ENCODE measurements at regions not wholly inside any gene's neighbourhood (a gene's known extent, or its start where the extent isn't known, plus 50 kb on each side); places are given as distances from the start of the nearest gene placed in this dataset.

DNA sequence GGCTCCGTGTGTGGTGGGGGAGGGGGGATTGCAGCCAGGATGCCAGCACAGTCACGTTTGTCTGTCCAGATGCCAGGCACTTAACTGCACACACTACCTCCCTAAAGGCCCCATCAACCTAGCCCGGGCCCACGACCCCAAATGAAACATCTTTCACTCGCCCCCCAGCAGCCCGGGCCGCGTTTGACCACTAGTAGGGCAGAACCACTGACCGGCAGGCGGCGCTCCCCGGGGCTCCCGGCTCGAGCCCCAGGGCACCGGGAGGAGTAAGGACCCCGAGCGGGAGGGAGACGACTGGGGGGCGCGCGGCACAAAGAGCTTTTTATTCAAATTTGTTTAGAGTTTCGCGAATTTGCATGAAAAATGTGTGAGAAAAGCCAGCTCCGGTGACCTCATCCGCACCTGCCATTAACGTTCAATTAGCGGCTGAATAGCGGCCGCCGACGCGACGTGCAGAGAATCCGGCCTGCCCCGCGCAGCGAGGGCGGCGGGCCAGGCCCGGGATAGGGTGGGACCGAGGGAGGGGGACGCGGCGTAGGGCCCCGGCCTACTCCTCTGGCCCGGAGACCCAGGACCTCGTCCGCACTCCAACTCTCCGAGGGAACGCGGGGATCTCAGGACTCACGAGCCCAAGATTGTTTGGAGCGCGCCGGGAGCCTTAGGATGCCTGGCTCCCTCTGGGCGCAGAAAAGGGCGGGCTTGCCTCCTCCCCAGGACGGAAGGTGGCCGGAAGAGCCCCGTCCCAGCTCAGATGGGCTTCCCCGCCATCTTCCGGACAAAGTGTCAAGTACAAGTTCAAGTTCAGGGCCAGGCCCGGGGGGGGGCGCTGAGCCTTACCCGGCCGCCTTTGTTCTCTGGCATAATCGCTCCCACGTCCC is 64.9 kb upstream of the POLG start:
- no peak for DNase-seq (ENCODE audit: low spot score)

DNA sequence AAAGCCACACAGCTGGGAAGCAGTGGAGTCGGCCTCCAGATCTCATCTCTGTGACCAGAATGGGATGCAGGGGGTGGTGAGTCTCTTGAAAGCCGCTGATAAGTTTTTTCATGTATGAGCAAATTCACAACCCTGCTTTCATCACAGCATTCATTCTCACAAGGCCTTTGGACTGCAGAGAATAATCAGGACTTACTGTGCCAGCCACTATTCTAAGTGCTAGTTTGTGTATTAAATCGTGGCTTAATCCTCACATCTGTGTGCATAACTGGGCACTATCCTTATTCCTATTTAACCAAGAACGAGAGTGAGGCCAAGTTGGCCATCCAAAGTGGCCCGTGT is 64.2 kb upstream of the POLG start:
- DNase-seq (ENCODE audit: low spot score), result no peak

DNA sequence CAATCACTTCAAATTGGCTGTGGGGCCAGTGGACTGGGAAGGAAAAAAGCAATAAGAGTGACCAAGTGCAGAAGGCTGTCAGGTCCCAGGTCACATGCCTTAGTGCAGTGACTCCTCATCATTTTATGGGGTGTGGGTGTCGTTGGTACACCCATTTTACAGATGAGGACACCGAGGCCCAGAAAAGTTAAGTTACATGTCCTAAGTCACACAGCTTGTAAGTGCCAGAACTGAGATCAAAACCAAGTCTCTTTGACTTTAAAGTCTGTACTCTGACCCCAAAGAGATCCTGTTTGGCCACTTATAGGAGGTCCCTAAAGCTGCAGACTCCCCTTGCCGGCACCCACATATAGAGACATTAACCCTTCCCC is 63.0 kb upstream of the POLG start:
- DNase-seq (ENCODE audit: low spot score), result no peak

DNA sequence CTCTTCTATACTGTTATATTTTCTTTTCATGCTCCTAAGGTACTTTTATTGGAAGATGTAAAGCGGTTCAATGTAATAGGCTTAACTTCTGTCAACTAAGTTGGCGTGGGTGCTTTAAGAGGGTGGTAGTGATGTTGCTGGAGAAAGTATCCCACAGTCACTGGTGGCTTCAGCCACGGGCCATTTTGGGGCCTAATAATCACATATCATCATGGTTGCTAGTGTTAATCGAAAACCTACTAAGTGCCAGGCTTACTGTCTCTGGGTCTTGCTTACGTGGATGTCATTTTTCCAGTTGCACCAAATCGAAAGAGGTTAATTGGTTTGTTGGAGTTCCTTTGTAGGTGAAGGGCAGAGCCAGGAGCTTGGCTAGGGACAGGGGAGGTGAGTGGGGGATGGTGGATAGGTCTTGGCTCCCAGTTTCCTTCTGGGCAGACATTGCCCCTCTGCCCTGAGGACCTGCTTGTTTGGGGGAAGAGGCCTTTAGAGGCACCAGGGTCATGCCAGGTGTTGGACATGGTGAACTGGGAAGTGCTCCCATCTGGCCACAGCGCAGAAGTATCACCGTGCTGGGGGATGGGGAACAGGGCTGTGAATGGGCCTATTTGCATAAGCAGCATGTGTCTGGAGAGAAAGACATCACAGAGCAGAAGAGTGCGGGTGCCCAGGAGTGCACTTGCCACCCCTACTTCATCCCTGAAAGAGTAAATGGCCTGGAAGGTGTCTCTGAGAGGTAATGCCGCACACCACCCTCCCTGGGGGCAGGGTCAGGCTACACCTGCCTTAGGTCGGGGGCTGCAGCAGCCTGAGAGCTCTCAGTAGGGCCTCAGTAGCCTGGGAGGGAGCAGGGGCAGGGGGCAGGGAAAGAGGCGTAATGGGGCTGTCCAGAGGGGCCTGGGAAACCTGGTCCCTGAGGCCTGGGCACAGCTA is 62.4 kb upstream of the POLG start:
- DNase-seq (ENCODE audit: low spot score), result no peak

DNA sequence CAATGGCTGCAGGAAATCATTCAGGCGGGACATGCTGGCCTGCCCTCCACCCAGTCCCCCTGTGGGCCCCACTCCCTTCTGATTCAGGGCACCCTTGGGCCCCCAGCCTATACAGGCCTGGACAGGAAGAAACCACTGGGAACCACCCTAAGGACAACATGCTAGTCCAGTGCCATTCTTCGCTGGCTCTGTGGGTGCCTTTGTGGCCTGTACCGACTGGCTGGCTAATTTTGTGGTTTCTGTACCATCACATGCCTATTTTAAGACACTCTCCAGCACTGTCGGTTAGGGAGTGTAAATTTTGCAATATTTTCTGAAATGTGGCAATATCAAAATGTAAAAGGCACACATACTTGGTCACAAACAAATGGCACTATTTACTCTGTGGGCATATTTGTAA is 61.4 kb upstream of the POLG start:
- no peak for DNase-seq (ENCODE audit: low spot score)

DNA sequence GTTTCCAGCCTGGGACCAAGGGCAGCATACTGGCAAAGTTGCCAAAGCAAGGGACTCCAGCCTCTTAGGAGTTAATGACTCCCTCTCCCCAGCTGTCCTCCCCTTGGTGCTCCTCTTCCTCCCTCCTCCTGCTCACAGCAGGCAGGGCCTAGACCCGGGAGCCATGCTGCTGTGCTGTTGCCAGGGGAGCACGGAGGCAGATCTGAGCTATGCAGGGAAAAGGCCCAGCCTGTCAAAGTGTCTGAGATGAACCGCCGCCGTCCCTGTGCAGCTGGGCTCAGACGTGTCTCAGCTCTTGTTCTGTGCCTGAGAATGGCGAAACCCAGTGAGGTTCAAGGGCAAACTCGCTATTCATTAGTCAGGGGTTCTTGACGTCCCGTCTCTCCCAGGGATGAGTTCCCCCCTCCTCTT is 60.8 kb upstream of the POLG start:
- no peak for DNase-seq (ENCODE audit: low spot score)

DNA sequence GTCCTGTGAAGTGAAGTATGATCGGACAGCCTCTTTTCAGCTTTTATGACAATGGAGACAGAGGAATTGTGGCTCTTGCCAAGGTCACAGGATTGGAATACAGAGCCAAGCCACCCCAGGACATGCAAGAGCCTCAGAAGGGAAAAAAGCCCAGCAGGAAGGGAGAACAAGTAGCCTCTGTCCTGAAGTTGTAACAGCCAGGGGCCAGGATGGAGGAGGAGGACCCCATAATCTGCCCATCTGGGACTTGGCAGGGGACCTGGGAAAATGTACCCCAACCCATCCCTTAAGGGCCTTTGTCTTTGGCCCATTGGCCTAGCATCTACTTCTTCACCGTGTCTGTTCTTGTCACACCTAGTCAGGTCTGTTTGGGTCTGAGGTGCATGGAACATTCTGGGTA is 60.4 kb upstream of the POLG start:
- no peak for DNase-seq (ENCODE audit: low spot score)

DNA sequence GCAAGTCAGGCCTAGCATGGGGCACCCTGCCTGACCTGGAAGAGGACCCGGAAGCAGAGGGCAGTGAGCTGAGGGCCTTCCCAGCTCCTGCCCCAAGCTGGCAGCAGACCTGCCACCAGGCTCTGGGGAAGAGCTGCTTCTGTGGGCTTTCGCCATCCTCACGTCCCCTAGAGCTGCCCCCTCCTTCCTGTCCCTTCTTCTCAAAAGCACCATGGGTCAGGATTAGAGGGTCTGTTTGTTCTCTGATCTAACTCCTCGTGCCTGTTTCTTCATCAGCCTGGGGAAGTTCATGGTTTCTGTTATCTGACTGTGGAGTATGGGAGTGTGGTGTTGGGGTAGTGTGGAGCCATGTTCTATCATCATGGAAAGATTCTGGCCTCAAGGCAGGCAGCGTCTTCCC is 58.4 kb upstream of the POLG start:
- no peak for DNase-seq (ENCODE audit: low spot score)

DNA sequence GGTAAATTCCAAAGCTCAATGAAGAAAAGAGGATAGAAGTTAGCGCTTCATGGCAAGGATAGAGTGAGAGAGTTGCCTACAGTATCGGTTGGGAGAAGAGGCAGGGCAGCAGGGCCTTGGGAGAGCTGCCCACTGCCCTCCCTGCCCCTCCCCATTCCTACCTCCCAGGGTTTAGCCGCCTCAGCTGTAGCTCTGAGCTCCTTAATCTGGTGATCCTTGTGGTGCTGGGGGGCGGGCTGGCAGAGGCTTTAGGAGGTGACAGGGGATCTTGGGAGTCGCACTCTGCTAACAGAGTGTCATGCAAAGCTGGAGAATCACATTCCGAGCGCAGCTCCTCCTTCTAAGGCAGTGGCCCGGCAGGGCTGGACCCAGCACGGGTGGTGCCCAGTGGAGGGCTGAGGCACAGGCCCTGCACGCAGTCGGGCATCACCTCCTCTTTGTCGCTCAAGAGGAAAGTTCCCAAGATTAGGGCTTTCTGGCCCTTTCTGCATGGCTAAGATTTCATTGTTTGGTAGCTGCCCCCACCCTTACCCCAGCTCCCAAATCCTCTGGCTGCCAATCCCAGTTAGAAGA is 57.1 kb upstream of the POLG start:
- DNase-seq (ENCODE audit: low spot score), result no peak

DNA sequence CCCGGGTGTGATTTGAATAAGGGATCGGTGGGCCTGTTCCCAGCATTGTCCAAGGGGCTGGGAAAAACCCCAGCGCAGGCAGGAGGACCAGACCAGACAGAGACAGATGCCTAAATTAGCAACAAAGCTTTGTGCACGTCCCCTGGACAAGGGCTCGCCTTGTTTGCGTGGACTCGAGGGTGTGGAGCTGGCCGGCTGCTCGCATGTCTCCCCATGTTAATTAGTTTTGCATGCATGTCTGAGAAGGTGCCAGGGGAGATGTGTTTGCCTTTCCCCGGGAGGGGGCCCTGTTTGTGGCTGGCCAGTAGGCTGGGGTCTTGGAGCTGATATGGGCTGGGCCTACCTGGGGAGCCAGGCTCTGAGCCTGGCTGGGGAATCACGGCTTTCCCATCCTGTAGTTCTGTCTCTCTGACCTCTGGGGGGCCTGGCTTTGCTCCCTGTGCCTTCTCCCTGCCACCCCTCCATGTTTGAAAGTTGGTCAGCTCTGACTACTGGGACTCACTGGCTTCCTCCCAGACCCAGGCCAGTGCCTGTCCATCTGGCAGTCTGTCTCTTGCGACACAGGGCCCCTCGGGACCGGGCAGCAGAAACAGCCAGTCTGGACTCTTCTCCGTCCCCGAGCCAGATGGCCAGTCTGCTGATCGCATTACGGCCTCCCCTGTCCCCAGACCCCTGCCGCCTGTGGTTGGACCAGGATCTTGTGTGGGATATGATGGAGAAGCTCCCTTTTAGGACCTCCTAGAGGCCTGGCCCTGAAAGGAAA is 55.4 kb upstream of the POLG start:
- no peak for DNase-seq (ENCODE audit: low spot score)

DNA sequence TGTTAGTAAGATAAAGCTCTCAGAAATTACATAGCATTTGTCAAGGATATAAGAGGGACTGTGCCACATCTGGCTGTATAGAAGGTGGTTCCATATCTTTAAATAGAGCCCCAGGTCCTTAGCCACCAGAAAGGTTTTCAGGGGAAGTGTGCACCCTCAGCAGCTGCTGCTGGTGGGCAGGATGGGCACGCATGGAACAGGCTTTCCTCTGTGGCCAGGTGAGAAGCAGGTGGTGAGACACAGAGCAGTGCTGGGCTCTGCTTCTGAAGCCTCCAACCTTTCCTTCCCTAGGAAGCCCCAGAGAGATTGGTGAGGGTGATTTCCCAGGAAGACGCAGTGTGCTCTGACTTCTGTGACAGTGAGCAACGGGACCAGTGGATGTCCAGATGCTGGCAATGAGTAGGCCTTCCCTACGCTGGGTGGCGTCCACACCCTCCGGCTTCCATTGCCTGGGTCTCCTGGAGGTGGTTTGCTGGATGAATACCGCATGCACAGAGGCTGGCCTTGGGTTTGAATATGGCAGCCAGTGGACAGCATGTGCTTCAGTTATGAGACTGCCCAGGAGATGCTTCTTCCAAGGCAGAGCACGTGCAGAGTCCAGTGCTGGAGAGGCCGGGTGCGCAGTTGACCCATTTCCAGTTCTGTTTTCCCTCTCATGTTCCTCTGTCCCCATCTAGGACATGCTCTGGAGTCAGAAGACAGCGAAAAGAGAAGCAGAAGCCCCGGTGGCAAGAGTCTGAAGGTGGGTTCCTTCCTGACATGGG is 52.7 kb upstream of the POLG start:
- DNase-seq (ENCODE audit: low spot score), result no peak

DNA sequence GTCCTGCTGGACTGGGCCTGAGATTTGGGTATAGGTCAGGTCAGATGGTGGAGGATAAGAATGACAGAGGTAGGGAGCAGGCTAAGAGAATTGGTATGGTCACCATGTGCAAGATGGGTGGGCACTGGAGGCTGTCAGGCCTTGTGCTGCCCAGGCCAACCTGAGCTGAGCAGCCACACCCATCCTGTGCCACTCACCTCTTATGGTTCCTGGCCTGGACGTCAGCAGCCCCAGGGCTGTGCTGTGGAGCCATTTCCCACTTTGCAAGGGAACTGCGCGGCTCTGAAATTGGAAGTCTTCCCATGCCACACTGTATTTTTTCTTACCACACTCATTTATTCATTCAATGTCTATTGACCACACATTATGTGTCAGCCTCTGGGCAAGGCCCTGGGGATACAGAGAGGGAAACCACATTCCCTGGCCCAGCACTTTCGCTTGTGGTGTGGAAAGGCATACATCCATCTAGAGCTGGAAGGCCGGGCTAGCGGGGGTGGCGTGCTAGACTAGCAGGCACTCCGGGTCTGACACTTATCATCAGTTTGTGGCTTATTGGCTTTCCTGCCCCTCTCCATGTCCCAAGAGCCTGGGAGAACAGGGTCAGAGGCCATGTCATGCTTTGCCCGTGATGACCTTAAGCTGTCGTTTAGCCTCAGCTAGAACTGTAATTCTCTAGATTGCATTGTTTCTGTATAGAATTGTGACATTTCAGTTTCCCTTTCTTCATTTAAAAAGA is 51.1 kb upstream of the POLG start:
- DNase-seq (ENCODE audit: low spot score), result no peak
